Transverse colon (tissue), 3 donors: ENCODE measurements at regions not wholly inside any gene's neighbourhood (a gene's known extent, or its start where the extent isn't known, plus 50 kb on each side); places are given as distances from the start of the nearest gene placed in this dataset.

ENCODE experiments used
- POLR2A ChIP-seq: fragments of 450-650 bp; IDR thresholded peaks from one replicate; pipeline ENCODE4 v1.6.1; 2016; ENCODE audit warnings: antibody characterized with exemption, mild to moderate bottlenecking, moderate library complexity
- TF ChIP-seq, protein P1 (sequence below), 5 experiments: fragments of 200-600 bp in 3 of 5; fragments of 450-650 bp in 2 of 5; sonication (generic) in 3 of 5; IDR thresholded peaks; 1 replicate in 2 of 5; 2 replicates in 3 of 5; pipeline ENCODE4 v1.5.1; 2016 to 2017; ENCODE audit warnings: antibody characterized with exemption in 5 of 5, inconsistent platforms in 3 of 5, mild to moderate bottlenecking in 2 of 5, moderate library complexity in 1 of 5

DNA sequence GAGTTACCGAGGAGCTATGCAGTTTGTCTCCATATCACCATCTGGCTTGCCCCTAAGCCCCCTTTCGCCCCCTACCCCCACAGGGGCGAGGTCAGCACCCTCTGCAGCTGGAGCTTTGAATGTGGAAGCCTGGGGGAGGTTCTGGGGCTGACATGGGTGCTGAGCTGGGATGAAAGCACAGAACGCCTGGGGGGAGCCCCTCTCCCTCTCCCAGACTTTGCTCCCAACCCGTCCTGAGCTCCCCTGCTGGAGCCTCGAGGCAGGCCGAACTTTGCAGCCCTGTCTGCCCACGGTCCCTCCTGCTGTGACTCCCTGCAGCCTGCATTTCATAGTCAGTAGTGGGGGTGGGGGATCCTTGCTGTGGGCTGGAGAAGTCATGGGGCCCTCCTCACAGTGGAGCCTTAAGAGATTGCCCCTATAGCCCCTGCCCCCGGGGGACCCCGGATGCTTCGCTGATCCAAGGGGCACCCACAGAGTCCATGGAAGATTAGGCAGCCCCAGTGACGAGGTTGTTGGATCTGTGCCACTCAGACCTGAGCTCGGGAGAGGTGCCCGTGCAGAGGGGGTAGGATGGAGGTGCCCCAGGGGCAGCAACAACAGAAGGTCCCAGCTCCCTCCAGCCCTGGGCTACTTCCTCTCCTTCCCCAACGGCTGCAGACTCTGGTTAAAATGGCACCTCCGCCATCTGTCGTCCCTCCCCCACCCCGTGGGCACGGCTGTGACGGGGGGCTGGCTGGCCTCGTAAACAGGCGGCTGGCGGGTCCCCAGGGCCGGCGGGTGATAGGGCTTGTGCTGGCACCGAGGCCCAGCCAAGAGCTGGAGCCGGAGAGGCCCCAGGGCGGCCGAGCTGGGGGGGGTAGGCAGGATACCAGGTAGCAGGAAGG lies 162.0 kb downstream of the C9orf50 start:
- TF ChIP-seq, protein P1, sequence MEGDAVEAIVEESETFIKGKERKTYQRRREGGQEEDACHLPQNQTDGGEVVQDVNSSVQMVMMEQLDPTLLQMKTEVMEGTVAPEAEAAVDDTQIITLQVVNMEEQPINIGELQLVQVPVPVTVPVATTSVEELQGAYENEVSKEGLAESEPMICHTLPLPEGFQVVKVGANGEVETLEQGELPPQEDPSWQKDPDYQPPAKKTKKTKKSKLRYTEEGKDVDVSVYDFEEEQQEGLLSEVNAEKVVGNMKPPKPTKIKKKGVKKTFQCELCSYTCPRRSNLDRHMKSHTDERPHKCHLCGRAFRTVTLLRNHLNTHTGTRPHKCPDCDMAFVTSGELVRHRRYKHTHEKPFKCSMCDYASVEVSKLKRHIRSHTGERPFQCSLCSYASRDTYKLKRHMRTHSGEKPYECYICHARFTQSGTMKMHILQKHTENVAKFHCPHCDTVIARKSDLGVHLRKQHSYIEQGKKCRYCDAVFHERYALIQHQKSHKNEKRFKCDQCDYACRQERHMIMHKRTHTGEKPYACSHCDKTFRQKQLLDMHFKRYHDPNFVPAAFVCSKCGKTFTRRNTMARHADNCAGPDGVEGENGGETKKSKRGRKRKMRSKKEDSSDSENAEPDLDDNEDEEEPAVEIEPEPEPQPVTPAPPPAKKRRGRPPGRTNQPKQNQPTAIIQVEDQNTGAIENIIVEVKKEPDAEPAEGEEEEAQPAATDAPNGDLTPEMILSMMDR (IDR thresholded peaks at IDR 0.05), result no peak
- TF ChIP-seq POLR2A, result no peak
